ENCODE measurements at regions not wholly inside any gene's neighbourhood (a gene's known extent, or its start where the extent isn't known, plus 50 kb on each side); places are given as distances from the start of the nearest gene placed in this dataset.

DNA sequence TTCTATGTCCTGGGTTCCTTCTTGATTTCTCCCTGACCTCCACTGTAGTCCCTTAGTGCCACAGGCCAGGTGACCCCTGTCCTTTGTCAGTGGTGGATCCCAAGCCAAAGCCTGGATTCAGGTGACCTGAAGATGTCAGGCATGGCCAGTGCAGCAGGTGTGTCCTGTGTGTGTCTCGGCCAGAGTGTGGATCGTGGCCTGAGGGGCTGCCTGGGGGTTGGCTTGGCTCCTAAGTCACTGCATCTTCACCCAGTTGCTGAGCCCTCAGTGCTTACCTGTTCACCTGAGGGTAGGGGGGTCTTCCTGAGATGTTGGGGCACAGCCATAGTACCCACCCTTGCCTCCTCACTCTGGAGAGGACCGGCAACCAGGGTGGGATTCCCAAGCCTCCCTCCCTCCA is 61.8 kb upstream of the PITX1 start:
- 98% methylated on average over 3 of the region's 3 CpGs for WGBS
- no peak overlapping the region for H3K4me3 ChIP-seq (ENCODE audit: low read depth in 1 of 3, low read length in 3 of 3)

GRCh38 chr5:135095052-135095715 is 61.2 kb upstream of the PITX1 start:
- Histone ChIP-seq H3K4me3 (ENCODE audit: low read depth in 1 of 3, low read length in 3 of 3) (no peak overlapping the region), H3K9me3 (ENCODE audit: control insufficient read depth in 4 of 4, low read length in 3 of 4) (no peaks in the 10 kb centered on the region), H3K9ac (ENCODE audit: low read depth in 1 of 2, low read length in 2 of 2) (no peak overlapping the region), H3K27me3 (ENCODE audit: control insufficient read depth in 4 of 4, insufficient read depth in 4 of 4, low read length in 3 of 4) (no peaks in the 10 kb centered on the region), H3K4me1 (ENCODE audit: control insufficient read depth in 4 of 4, insufficient read depth in 4 of 4, low read length in 3 of 4) (peaks cover 0 to 3% (median under 1%) of the 10 kb centered on the region in 4 donors), H3K27ac (ENCODE audit: low read depth in 1 of 2, low read length in 2 of 2) (no peak overlapping the region), H3K36me3 (ENCODE audit: control insufficient read depth in 4 of 4, insufficient read depth in 3 of 4, low read depth in 1 of 4, low read length in 3 of 4) (no peaks in the 10 kb centered on the region)
- 89% methylated on average over 6 of the region's 6 CpGs for WGBS
- no peak for DNase-seq (ENCODE audit: low spot score)
- TF ChIP-seq RXRA (IDR thresholded peaks at IDR 0.05) = no peak
- no peak for TF ChIP-seq CTCF (IDR thresholded peaks at IDR 0.05; ENCODE audit: low read depth, low read length, missing input control)
- no peak for TF ChIP-seq NR2F2 (IDR thresholded peaks at IDR 0.05)
- TF ChIP-seq HNF4A (conservative IDR thresholded peaks at IDR 0.05) = no peak
- TF ChIP-seq FOXA1 (IDR thresholded peaks at IDR 0.05) = no peak
- TF ChIP-seq, protein P1, sequence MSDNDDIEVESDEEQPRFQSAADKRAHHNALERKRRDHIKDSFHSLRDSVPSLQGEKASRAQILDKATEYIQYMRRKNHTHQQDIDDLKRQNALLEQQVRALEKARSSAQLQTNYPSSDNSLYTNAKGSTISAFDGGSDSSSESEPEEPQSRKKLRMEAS (IDR thresholded peaks at IDR 0.05) = no peak
- TF ChIP-seq TAF1 (conservative IDR thresholded peaks at IDR 0.05) = no peak
- no peak for TF ChIP-seq ZBTB33 (IDR thresholded peaks at IDR 0.05)

More for the DNA sequence above, 61.8 kb upstream of the PITX1 start:
- no peak overlapping the region for H3K27ac ChIP-seq (ENCODE audit: low read depth in 1 of 2, low read length in 2 of 2)
- TF ChIP-seq FOXA1 (IDR thresholded peaks at IDR 0.05) = no peak
- no peak for TF ChIP-seq RAD21 (IDR thresholded peaks at IDR 0.05)
- H3K4me1 ChIP-seq (ENCODE audit: control insufficient read depth in 4 of 4, insufficient read depth in 4 of 4, low read length in 3 of 4) = peaks cover 0 to 7% (median 2%) of the 10 kb centered on the region in 4 donors
- no peaks in the 10 kb centered on the region for H3K9me3 ChIP-seq (ENCODE audit: control insufficient read depth in 4 of 4, low read length in 3 of 4)
- no peak for DNase-seq (ENCODE audit: low spot score)
- no peak overlapping the region for H3K9ac ChIP-seq (ENCODE audit: low read depth in 1 of 2, low read length in 2 of 2)
- H3K36me3 ChIP-seq (ENCODE audit: control insufficient read depth in 4 of 4, insufficient read depth in 3 of 4, low read depth in 1 of 4, low read length in 3 of 4) = no peaks in the 10 kb centered on the region
- H3K27me3 ChIP-seq (ENCODE audit: control insufficient read depth in 4 of 4, insufficient read depth in 4 of 4, low read length in 3 of 4) = no peaks in the 10 kb centered on the region

GRCh38 chr5:135094339-135095051 is 60.5 kb upstream of the PITX1 start:
- Histone ChIP-seq H3K27me3 (ENCODE audit: control insufficient read depth in 4 of 4, insufficient read depth in 4 of 4, low read length in 3 of 4) (no peaks in the 10 kb centered on the region), H3K4me1 (ENCODE audit: control insufficient read depth in 4 of 4, insufficient read depth in 4 of 4, low read length in 3 of 4) (no peaks in the 10 kb centered on the region), H3K36me3 (ENCODE audit: control insufficient read depth in 4 of 4, insufficient read depth in 3 of 4, low read depth in 1 of 4, low read length in 3 of 4) (no peaks in the 10 kb centered on the region), H3K4me3 (ENCODE audit: low read depth in 1 of 3, low read length in 3 of 3) (no peak overlapping the region), H3K9me3 (ENCODE audit: control insufficient read depth in 4 of 4, low read length in 3 of 4) (no peaks in the 10 kb centered on the region), H3K9ac (ENCODE audit: low read depth in 1 of 2, low read length in 2 of 2) (no peak overlapping the region), H3K27ac (ENCODE audit: low read depth in 1 of 2, low read length in 2 of 2) (no peak overlapping the region)
- 91% methylated on average over 6 of the region's 6 CpGs for WGBS
- TF ChIP-seq ZBTB33 (IDR thresholded peaks at IDR 0.05) (no peak), RXRA (IDR thresholded peaks at IDR 0.05) (no peak), FOXA1 (IDR thresholded peaks at IDR 0.05) (no peak), HNF4A (conservative IDR thresholded peaks at IDR 0.05) (no peak), REST (IDR thresholded peaks at IDR 0.05) (no peak), JUND (IDR thresholded peaks at IDR 0.05) (no peak), EGR1 (IDR thresholded peaks at IDR 0.05; ENCODE audit: low read depth in 2 of 2) (no peak)
- TF ChIP-seq, protein P2, sequence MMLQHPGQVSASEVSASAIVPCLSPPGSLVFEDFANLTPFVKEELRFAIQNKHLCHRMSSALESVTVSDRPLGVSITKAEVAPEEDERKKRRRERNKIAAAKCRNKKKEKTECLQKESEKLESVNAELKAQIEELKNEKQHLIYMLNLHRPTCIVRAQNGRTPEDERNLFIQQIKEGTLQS (IDR thresholded peaks at IDR 0.05) = no peak
- TF ChIP-seq, protein P1 (IDR thresholded peaks at IDR 0.05) = no peak
- DNase-seq (ENCODE audit: low spot score) = no peak

All from liver (tissue), 8 donors.